PC-3 (cell line): ENCODE measurements at regions not wholly inside any gene's neighbourhood (a gene's known extent, or its start where the extent isn't known, plus 50 kb on each side); places are given as distances from the start of the nearest gene placed in this dataset.
"Not testable (repeated sequence)": the region's sequence is repeated elsewhere in the genome, so short reads cannot be mapped to it uniquely, and the experiment has no call there.

Experiments
- EZH2 ChIP-seq: fragments of 300-600 bp; sonication (generic); IDR thresholded peaks from one replicate; pipeline ENCODE4 v1.6.1; 2017; ENCODE audit warnings: antibody characterized with exemption, mild to moderate bottlenecking, low read length; ENCODE audit not compliant: unreplicated experiment
- EZH2phosphoT487 ChIP-seq: fragments of 300-600 bp; sonication (generic); IDR thresholded peaks from 2 replicates; pipeline ENCODE4 v1.6.1; 2018; ENCODE audit warnings: mild to moderate bottlenecking, antibody characterized with exemption, low read length, borderline replicate concordance

GRCh38 chr5:71792041-71792440 is 73.0 kb downstream of the CARTPT start:
- not testable (repeated sequence) for TF ChIP-seq EZH2, EZH2phosphoT487
